HCT116 (cell line): ENCODE measurements at regions not wholly inside any gene's neighbourhood (a gene's known extent, or its start where the extent isn't known, plus 50 kb on each side); places are given as distances from the start of the nearest gene placed in this dataset.

ENCODE experiments used
- ATAC-seq: fragments of 200-7000 bp; cut with Tn5 transposase; 2 replicates; pipeline ENCODE4 v1.9.1; 2020; ENCODE audit warnings: mild to moderate bottlenecking, moderate library complexity
- BruUV-seq: library from RNA; stranded (reverse); fragments of 400-500 nt; replicated peaks from 2 replicates; lab custom pipeline; 2021; lab: Mats Ljungman, UMichigan
- CTCF ChIA-PET: fragments of 300-600 bp; sonication (Branson Sonifier 250); formaldehyde crosslinking; loops from one replicate; lab custom pipeline; 2021; ENCODE audit warnings: antibody characterized with exemption; lab: Charles Lee
- POLR2A ChIA-PET: fragments of 300-600, 350-600 bp; sonication (Branson Sonifier 250); formaldehyde crosslinking; loops from one replicate; lab custom pipeline; 2021; ENCODE audit warnings: antibody characterized with exemption; lab: Charles Lee
- RAD21 ChIA-PET, 2 experiments: fragments of 300-600 bp; sonication (Branson Sonifier 250); formaldehyde crosslinking; loops; one replicate each; lab custom pipeline; 2023; ENCODE audit warnings: low total read pairs in 2 of 2; ENCODE audit not compliant: uncharacterized antibody in 2 of 2, unreplicated experiment in 2 of 2, low non-redundant PET in 1 of 2; lab: Charles Lee
- DNase-seq: peaks from one replicate; pipeline ENCODE4 v3.0.0-alpha.2; 2010; ENCODE audit warnings: low read depth, low spot score
- H2AFZ ChIP-seq: fragments of 200-600 bp; shearing (Covaris generic), sonication (generic); 2 replicates; pipeline ENCODE4 v1.6.1; 2017; ENCODE audit warnings: low read depth, mixed run types, mixed read lengths, antibody characterized with exemption, low read length; ENCODE audit not compliant: poor library complexity, severe bottlenecking
- H3K27ac ChIP-seq: 2 replicates; pipeline ENCODE4 v1.5.1; 2012; ENCODE audit warnings: low read depth, low read length
- H3K27me3 ChIP-seq: fragments of 200-600 bp; sonication (generic); 2 replicates; pipeline ENCODE4 v1.6.1; 2016; ENCODE audit warnings: mixed run types, low read length, mixed read lengths; ENCODE audit not compliant: insufficient read depth
- H3K36me3 ChIP-seq, 2 experiments: fragments of 200-500 bp in 1 of 2; fragments of 200-600 bp in 1 of 2; sonication (Bioruptor generic) in 1 of 2; sonication (generic) in 1 of 2; 2 replicates each; pipeline versions ENCODE4 v1.5.1 to v1.6.1; 2014 to 2016; ENCODE audit warnings: low read length in 2 of 2, inconsistent platforms in 1 of 2, mixed read lengths in 1 of 2, mixed run types in 1 of 2; ENCODE audit not compliant: insufficient read depth in 2 of 2, control insufficient read depth in 1 of 2
- H3K4me1 ChIP-seq, 2 experiments: fragments of 200-600 bp in 1 of 2; sonication (generic) in 1 of 2; 2 replicates each; pipeline versions ENCODE4 v1.5.1 to v1.6.1; 2012 to 2017; ENCODE audit warnings: low read length in 2 of 2, inconsistent platforms in 1 of 2, mild to moderate bottlenecking in 1 of 2, mixed read lengths in 1 of 2, mixed run types in 1 of 2, moderate library complexity in 1 of 2; ENCODE audit not compliant: insufficient read depth in 2 of 2, control insufficient read depth in 1 of 2
- H3K4me2 ChIP-seq: fragments of 200-600 bp; sonication (generic); 2 replicates; pipeline ENCODE4 v1.6.1; 2017; ENCODE audit warnings: mixed run types, low read length, mixed read lengths
- H3K4me3 ChIP-seq, 2 experiments: fragments of 200-600 bp in 1 of 2; sonication (generic) in 1 of 2; replicated peaks in 1 of 2; 2 replicates each; pipeline ENCODE4 v1.5.1; 2011 to 2016; ENCODE audit warnings: low read length in 2 of 2, control low read depth in 1 of 2, low read depth in 1 of 2, mild to moderate bottlenecking in 1 of 2, mixed read lengths in 1 of 2, mixed run types in 1 of 2
- H3K79me2 ChIP-seq: fragments of 200-600 bp; sonication (generic); 2 replicates; pipeline ENCODE4 v1.6.1; 2017; ENCODE audit warnings: mild to moderate bottlenecking, mixed run types, low read length, moderate library complexity, mixed read lengths; ENCODE audit not compliant: insufficient read depth
- H3K9ac ChIP-seq: fragments of 200-600 bp; sonication (generic); 2 replicates; pipeline ENCODE4 v1.6.1; 2016; ENCODE audit warnings: low read length, mixed read lengths
- H3K9me2 ChIP-seq: fragments of 200-600 bp; sonication (generic), shearing (Covaris generic); 2 replicates; pipeline ENCODE4 v1.6.1; 2017; ENCODE audit warnings: mixed run types, mild to moderate bottlenecking, moderate library complexity; ENCODE audit not compliant: insufficient read depth
- H3K9me3 ChIP-seq, 2 experiments: fragments of 200-500 bp in 1 of 2; fragments of 200-600 bp in 1 of 2; sonication (Bioruptor generic) in 1 of 2; sonication (generic) in 1 of 2; 2 replicates each; pipeline ENCODE4 v1.6.1; 2014 to 2017; ENCODE audit warnings: low read length in 2 of 2, mixed read lengths in 2 of 2, inconsistent platforms in 1 of 2, low read depth in 1 of 2, mild to moderate bottlenecking in 1 of 2, mixed run types in 1 of 2, moderate library complexity in 1 of 2; ENCODE audit not compliant: control insufficient read depth in 1 of 2, insufficient read depth in 1 of 2
- H4K20me1 ChIP-seq: fragments of 200-600 bp; sonication (generic), shearing (Covaris generic); 2 replicates; pipeline ENCODE4 v1.6.1; 2017; ENCODE audit warnings: mixed run types, mild to moderate bottlenecking, moderate library complexity; ENCODE audit not compliant: insufficient read depth
- ATF3 ChIP-seq: IDR thresholded peaks from 2 replicates; pipeline ENCODE4 v1.6.1; 2012
- CBX3 ChIP-seq: IDR thresholded peaks from 2 replicates; pipeline ENCODE4 v1.6.1; 2012; ENCODE audit warnings: low read depth
- CEBPB ChIP-seq: IDR thresholded peaks from 2 replicates; pipeline ENCODE4 v1.6.1; 2012; ENCODE audit warnings: low read depth
- CTCF ChIP-seq, 3 experiments: fragments of 200-600 bp in 1 of 3; sonication (generic) in 1 of 3; IDR thresholded peaks in 2 of 3; conservative IDR thresholded peaks in 1 of 3; 2 replicates each; pipeline ENCODE4 v1.5.1; 2012 to 2017; ENCODE audit warnings: low read depth in 2 of 3, low read length in 2 of 3, antibody characterized with exemption in 1 of 3, borderline replicate concordance in 1 of 3, control low read depth in 1 of 3, mild to moderate bottlenecking in 1 of 3, mixed read lengths in 1 of 3, mixed run types in 1 of 3, moderate library complexity in 1 of 3; ENCODE audit not compliant: insufficient read depth in 1 of 3
- EGR1 ChIP-seq: IDR thresholded peaks from 2 replicates; pipeline ENCODE4 v1.6.1; 2012; ENCODE audit warnings: low read depth
- EZH2 ChIP-seq: fragments of 200-600 bp; sonication (generic); IDR thresholded peaks from 2 replicates; pipeline ENCODE4 v1.6.1; 2017; ENCODE audit warnings: antibody characterized with exemption, mixed run types
- EZH2phosphoT487 ChIP-seq: fragments of 200-600 bp; IDR thresholded peaks from 2 replicates; pipeline ENCODE4 v1.6.1; 2018; ENCODE audit warnings: antibody characterized with exemption, borderline replicate concordance
- FOSL1 ChIP-seq: IDR thresholded peaks from 2 replicates; pipeline ENCODE4 v1.6.1; 2012; ENCODE audit warnings: low read depth
- JUND ChIP-seq: IDR thresholded peaks from 2 replicates; pipeline ENCODE4 v1.6.1; 2012
- MAX ChIP-seq: IDR thresholded peaks from 2 replicates; pipeline ENCODE4 v1.6.1; 2012
- POLR2AphosphoS5 ChIP-seq: IDR thresholded peaks from 2 replicates; pipeline ENCODE4 v1.6.1; 2011; ENCODE audit warnings: mild to moderate bottlenecking, low read depth, low read length, moderate library complexity
- RAD21 ChIP-seq: IDR thresholded peaks from 2 replicates; pipeline ENCODE4 v1.6.1; 2012; ENCODE audit warnings: low read depth, mild to moderate bottlenecking
- SIN3A ChIP-seq: IDR thresholded peaks from 2 replicates; pipeline ENCODE4 v1.6.1; 2012; ENCODE audit warnings: low read depth
- SP1 ChIP-seq: IDR thresholded peaks from 2 replicates; pipeline ENCODE4 v1.6.1; 2012; ENCODE audit warnings: low read depth
- SRF ChIP-seq: IDR thresholded peaks from 2 replicates; pipeline ENCODE4 v1.6.1; 2012; ENCODE audit warnings: low read depth
- YY1 ChIP-seq: IDR thresholded peaks from 2 replicates; pipeline ENCODE4 v1.6.1; 2011; ENCODE audit warnings: low read length, low read depth, moderate library complexity, mild to moderate bottlenecking; ENCODE audit not compliant: insufficient replicate concordance; ENCODE audit errors: extremely low read depth
- ZFX ChIP-seq: fragments of 450-650 bp; IDR thresholded peaks from 2 replicates; pipeline ENCODE4 v1.6.1; 2017
- ZNF274 ChIP-seq: fragments of 200-500 bp; sonication (Bioruptor generic); IDR thresholded peaks from 2 replicates; pipeline ENCODE4 v1.6.1; 2014; ENCODE audit warnings: mild to moderate bottlenecking, low read depth, low read length, inconsistent platforms
- intact Hi-C: fragments of 100-400 bp; cut with micrococcal nuclease; formaldehyde crosslinking; loops from 2 replicates; pipeline ENCODE4 v1.10.0; 2022
- TF ChIP-seq, protein P1 (sequence below): IDR thresholded peaks from 2 replicates; pipeline ENCODE4 v1.6.1; 2011; ENCODE audit warnings: mild to moderate bottlenecking, low read length, moderate library complexity; ENCODE audit not compliant: insufficient replicate concordance; ENCODE audit errors: extremely low read depth
- TF ChIP-seq, protein P2 (sequence below): IDR thresholded peaks from 2 replicates; pipeline ENCODE4 v1.6.1; 2012; ENCODE audit warnings: low read depth

GRCh38 chr16:54425681-54426552 lies 139.3 kb upstream of the IRX3 start:
- CTCF ChIA-PET, result no interaction called here
- no peak overlapping the region for H3K4me2 ChIP-seq
- no peaks in the 10 kb centered on the region for H3K79me2 ChIP-seq
- H3K36me3 ChIP-seq, result no peaks in the 10 kb centered on the region
- no peak overlapping the region for H3K4me3 ChIP-seq
- H4K20me1 ChIP-seq, result no peaks in the 10 kb centered on the region
- BruUV-seq, result no TSS peak
- no peaks in the 10 kb centered on the region for H3K9me3 ChIP-seq
- POLR2A ChIA-PET, result no interaction called here
- H3K9me2 ChIP-seq, result no peaks in the 10 kb centered on the region
- RAD21 ChIA-PET, result no interaction called here
- no peak for TF ChIP-seq EGR1
- no peak for TF ChIP-seq SRF
- TF ChIP-seq SIN3A, result no peak
- no peak for TF ChIP-seq ZFX
- TF ChIP-seq SP1, result no peak
- TF ChIP-seq ATF3, result no peak
- no peak for TF ChIP-seq EZH2
- TF ChIP-seq, protein P1, sequence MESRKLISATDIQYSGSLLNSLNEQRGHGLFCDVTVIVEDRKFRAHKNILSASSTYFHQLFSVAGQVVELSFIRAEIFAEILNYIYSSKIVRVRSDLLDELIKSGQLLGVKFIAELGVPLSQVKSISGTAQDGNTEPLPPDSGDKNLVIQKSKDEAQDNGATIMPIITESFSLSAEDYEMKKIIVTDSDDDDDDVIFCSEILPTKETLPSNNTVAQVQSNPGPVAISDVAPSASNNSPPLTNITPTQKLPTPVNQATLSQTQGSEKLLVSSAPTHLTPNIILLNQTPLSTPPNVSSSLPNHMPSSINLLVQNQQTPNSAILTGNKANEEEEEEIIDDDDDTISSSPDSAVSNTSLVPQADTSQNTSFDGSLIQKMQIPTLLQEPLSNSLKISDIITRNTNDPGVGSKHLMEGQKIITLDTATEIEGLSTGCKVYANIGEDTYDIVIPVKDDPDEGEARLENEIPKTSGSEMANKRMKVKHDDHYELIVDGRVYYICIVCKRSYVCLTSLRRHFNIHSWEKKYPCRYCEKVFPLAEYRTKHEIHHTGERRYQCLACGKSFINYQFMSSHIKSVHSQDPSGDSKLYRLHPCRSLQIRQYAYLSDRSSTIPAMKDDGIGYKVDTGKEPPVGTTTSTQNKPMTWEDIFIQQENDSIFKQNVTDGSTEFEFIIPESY, result no peak
- TF ChIP-seq ZNF274, result no peak
- no peak for TF ChIP-seq RAD21
- TF ChIP-seq CTCF (IDR thresholded peaks at IDR 0.05 in 2 of 3, conservative IDR thresholded peaks at IDR 0.05 in 1 of 3; ENCODE audit: borderline replicate concordance in 1 of 3, insufficient read depth in 1 of 3, low read depth in 2 of 3, low read length in 2 of 3), result no peak
- no peak for TF ChIP-seq EZH2phosphoT487
- TF ChIP-seq, protein P2, sequence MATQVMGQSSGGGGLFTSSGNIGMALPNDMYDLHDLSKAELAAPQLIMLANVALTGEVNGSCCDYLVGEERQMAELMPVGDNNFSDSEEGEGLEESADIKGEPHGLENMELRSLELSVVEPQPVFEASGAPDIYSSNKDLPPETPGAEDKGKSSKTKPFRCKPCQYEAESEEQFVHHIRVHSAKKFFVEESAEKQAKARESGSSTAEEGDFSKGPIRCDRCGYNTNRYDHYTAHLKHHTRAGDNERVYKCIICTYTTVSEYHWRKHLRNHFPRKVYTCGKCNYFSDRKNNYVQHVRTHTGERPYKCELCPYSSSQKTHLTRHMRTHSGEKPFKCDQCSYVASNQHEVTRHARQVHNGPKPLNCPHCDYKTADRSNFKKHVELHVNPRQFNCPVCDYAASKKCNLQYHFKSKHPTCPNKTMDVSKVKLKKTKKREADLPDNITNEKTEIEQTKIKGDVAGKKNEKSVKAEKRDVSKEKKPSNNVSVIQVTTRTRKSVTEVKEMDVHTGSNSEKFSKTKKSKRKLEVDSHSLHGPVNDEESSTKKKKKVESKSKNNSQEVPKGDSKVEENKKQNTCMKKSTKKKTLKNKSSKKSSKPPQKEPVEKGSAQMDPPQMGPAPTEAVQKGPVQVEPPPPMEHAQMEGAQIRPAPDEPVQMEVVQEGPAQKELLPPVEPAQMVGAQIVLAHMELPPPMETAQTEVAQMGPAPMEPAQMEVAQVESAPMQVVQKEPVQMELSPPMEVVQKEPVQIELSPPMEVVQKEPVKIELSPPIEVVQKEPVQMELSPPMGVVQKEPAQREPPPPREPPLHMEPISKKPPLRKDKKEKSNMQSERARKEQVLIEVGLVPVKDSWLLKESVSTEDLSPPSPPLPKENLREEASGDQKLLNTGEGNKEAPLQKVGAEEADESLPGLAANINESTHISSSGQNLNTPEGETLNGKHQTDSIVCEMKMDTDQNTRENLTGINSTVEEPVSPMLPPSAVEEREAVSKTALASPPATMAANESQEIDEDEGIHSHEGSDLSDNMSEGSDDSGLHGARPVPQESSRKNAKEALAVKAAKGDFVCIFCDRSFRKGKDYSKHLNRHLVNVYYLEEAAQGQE, result no peak
- no peak for TF ChIP-seq YY1
- TF ChIP-seq FOSL1, result no peak
- TF ChIP-seq CEBPB, result no peak
- TF ChIP-seq JUND, result no peak
- TF ChIP-seq MAX, result no peak
- TF ChIP-seq CBX3, result no peak
- TF ChIP-seq POLR2AphosphoS5, result no peak
- peaks cover 34% of the 10 kb centered on the region for H3K27me3 ChIP-seq
- intact Hi-C loops, result no loop called here
- H3K9ac ChIP-seq, result no peak overlapping the region
- DNase-seq (no peak), ATAC-seq (no peak)
- peaks cover 3 to 13% of the 10 kb centered on the region in 2 experiments; a peak in 3 of 4 replicates for H3K4me1 ChIP-seq
- H3K27ac ChIP-seq, result no peak overlapping the region
- H2AFZ ChIP-seq, result no peak overlapping the region
